ENCODE measurements at regions not wholly inside any gene's neighbourhood (a gene's known extent, or its start where the extent isn't known, plus 50 kb on each side); places are given as distances from the start of the nearest gene placed in this dataset.

DNA sequence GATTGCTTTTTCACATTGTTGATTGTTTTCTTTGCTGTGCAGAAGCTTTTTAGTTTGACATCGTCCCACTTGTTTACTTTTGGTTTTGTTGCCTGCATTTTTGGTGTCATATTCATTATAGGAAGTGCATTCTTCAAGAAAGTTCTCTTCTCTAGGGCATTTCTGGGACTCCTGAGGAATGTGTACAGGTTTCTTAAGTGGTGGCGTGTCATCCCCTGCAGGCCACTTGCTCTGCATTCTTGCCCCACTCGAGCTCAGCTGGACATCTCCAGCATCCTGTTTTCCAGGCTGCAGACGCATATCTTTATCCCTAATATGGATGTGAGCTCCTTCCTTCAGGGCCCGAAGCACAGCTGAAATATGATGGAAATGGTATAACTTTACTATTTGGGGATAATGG is 255.6 kb upstream of the HABP2 start:
- TF ChIP-seq POLR2A (IDR thresholded peaks at IDR 0.05; ENCODE audit: low read depth) (no peak), POLR2AphosphoS5 (IDR thresholded peaks at IDR 0.05) (no peak), EP300 (IDR thresholded peaks at IDR 0.05) (no peak)
- TF ChIP-seq, protein P1, sequence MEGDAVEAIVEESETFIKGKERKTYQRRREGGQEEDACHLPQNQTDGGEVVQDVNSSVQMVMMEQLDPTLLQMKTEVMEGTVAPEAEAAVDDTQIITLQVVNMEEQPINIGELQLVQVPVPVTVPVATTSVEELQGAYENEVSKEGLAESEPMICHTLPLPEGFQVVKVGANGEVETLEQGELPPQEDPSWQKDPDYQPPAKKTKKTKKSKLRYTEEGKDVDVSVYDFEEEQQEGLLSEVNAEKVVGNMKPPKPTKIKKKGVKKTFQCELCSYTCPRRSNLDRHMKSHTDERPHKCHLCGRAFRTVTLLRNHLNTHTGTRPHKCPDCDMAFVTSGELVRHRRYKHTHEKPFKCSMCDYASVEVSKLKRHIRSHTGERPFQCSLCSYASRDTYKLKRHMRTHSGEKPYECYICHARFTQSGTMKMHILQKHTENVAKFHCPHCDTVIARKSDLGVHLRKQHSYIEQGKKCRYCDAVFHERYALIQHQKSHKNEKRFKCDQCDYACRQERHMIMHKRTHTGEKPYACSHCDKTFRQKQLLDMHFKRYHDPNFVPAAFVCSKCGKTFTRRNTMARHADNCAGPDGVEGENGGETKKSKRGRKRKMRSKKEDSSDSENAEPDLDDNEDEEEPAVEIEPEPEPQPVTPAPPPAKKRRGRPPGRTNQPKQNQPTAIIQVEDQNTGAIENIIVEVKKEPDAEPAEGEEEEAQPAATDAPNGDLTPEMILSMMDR (IDR thresholded peaks at IDR 0.05) = no peak

Data from esophagus muscularis mucosa (tissue), 4 donors.